Ovary (tissue), 7 donors: ENCODE measurements at regions not wholly inside any gene's neighbourhood (a gene's known extent, or its start where the extent isn't known, plus 50 kb on each side); places are given as distances from the start of the nearest gene placed in this dataset.

ENCODE experiments used
- DNase-seq, 5 donors: peaks; one replicate each; pipeline ENCODE4 v3.0.0-alpha.2; 2019 to 2020
- H3K27ac ChIP-seq, 2 donors: fragments of 200-600 bp; one replicate each; pipeline versions ENCODE4 v1.5.1 to v1.8.0; 2019 to 2022
- H3K27me3 ChIP-seq: fragments of 200-600 bp; one replicate; pipeline ENCODE4 v1.8.0; 2022
- H3K36me3 ChIP-seq: fragments of 200-600 bp; sonication (generic); one replicate; pipeline ENCODE4 v1.5.1; 2019
- H3K4me1 ChIP-seq: one replicate; pipeline ENCODE4 v1.8.1; 2013; ENCODE audit warnings: mild to moderate bottlenecking, moderate library complexity; ENCODE audit not compliant: insufficient read depth
- H3K4me3 ChIP-seq: fragments of 200-600 bp; sonication (generic); one replicate; pipeline ENCODE4 v1.5.1; 2017
- H3K9me3 ChIP-seq, 2 donors: fragments of 200-600 bp in 1 of 2; sonication (generic) in 1 of 2; one replicate each; pipeline versions ENCODE4 v1.5.1 to v1.8.1; 2013 to 2019; ENCODE audit warnings: mild to moderate bottlenecking in 1 of 2, moderate library complexity in 1 of 2
- EP300 ChIP-seq: sonication (generic); formaldehyde crosslinking; IDR thresholded peaks from one replicate; pipeline ENCODE4 v1.6.1; 2017; ENCODE audit warnings: antibody characterized with exemption
- POLR2A ChIP-seq: fragments of 450-650 bp; IDR thresholded peaks from one replicate; pipeline ENCODE4 v1.6.1; 2017; ENCODE audit warnings: antibody characterized with exemption, mild to moderate bottlenecking, moderate library complexity
- WGBS, 3 donors: extraction: QIAGEN DNeasy Blood & Tissue Kit in 1 of 3; methylation state at CpG; one replicate each; pipeline versions ENCODE4 v1.1.5 to v1.1.7; 2013 to 2017; 5-methylcytosine and 5-hydroxymethylcytosine counted together
- intact Hi-C, 4 donors: fragments of 100-400 bp; cut with DNase I; formaldehyde crosslinking; loops; one replicate each; pipeline versions ENCODE4 v1.11.0 to v1.15.1; 2022 to 2023
- TF ChIP-seq, protein P1 (sequence below), 3 donors: fragments of 450-650 bp in 2 of 3; fragments of 200-600 bp in 1 of 3; IDR thresholded peaks; one replicate each; pipeline versions ENCODE4 v1.5.1 to v1.8.0; 2016 to 2022; ENCODE audit warnings: antibody characterized with exemption in 3 of 3, mild to moderate bottlenecking in 1 of 3
- donor health status: DM: no; HTN: no; CAD: no; lungs with moderate emphysema.
- donor health status: DM: no; HTN: no; CAD: no.
- donor health status: Bipolar disorder and iron deficiency.
- donor health status: DM: no; HTN: no; CAD: no.
- donor health status: DM: yes; HTN: yes; CAD: no.

DNA sequence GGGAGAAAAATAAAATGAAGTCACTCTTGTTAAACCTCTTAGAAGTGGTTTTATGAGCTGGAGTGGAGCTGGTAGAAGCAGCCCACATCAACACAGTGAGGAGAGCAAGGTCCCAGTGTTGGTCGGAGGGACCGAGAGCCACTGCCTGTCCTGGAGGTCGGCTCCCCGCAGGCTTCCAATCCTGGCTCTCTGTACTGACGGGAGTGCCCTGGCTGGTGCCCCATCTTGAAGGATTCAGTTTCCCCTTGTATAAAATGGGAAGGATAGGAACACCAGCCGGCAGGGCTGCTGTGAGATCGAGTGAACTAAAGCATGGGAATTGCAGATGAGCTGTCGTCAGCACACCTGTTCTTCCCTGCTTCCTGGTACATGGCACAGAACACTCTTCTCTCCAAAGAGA is 104.3 kb upstream of the ID2 start:
- peaks cover 3% of the 10 kb centered on the region for H3K4me1 ChIP-seq
- TF ChIP-seq, protein P1, sequence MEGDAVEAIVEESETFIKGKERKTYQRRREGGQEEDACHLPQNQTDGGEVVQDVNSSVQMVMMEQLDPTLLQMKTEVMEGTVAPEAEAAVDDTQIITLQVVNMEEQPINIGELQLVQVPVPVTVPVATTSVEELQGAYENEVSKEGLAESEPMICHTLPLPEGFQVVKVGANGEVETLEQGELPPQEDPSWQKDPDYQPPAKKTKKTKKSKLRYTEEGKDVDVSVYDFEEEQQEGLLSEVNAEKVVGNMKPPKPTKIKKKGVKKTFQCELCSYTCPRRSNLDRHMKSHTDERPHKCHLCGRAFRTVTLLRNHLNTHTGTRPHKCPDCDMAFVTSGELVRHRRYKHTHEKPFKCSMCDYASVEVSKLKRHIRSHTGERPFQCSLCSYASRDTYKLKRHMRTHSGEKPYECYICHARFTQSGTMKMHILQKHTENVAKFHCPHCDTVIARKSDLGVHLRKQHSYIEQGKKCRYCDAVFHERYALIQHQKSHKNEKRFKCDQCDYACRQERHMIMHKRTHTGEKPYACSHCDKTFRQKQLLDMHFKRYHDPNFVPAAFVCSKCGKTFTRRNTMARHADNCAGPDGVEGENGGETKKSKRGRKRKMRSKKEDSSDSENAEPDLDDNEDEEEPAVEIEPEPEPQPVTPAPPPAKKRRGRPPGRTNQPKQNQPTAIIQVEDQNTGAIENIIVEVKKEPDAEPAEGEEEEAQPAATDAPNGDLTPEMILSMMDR (IDR thresholded peaks at IDR 0.05) = no peak
- TF ChIP-seq POLR2A (no peak), EP300 (no peak)
- peak in 1 of 5 donors; percentile 12 for DNase-seq
- no peak overlapping the region for H3K27ac ChIP-seq
- H3K27me3 ChIP-seq = no peaks in the 10 kb centered on the region
- no peaks in the 10 kb centered on the region for H3K36me3 ChIP-seq
- H3K4me3 ChIP-seq = no peak overlapping the region
- 90 to 95% (median 94%) methylated on average over 8 of the region's 8 CpGs for WGBS, 3 donors
- no peaks in the 10 kb centered on the region for H3K9me3 ChIP-seq
- intact Hi-C loops = no loop called here

DNA sequence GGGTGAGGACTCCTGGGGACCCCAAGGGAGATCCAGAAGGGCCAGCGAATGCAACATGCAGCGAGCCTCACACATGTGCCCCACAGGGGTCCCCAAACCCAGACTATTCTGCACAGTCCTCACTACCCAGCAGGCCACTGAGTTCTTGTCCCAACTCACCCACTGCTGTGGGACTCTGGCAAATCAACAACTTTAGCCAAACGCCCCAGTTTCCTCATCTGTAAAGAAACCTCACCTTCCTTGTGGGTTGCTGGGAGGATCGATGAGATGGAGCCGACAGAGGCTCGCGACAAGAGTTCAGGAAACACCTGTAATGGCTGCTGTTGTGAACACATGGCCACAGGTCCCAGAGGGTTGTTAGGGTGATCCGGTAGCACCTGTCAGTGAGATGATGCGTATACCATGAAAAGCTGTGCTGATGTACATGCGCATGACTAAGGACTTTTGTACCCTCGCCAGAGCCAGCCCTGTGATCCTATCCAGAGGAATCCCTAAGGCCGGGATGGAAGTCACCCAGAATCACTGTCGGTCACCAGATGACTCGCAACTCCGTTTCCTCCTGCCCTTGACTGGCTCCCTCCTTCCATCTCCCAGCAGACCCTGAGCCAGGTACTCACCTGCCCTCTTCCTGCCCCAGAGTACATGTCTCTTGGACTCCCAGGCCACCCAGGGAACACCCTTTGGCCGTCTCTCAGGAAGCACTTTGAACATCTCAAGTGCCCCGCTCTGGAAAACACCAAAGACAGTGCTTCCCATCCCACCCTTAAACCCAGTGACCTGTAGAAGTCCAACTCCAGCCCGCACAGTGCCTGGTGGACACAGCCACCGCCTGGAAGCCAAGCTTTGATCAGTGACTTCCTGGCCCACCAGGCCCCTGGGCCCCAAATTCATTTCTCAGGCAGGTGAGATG is 103.3 kb upstream of the ID2 start:
- intact Hi-C loops = no loop called here
- TF ChIP-seq POLR2A = no peak
- TF ChIP-seq, protein P1 (IDR thresholded peaks at IDR 0.05) = no peak
- no peak for TF ChIP-seq EP300
- peak in 1 of 5 donors; percentile 8 for DNase-seq

DNA sequence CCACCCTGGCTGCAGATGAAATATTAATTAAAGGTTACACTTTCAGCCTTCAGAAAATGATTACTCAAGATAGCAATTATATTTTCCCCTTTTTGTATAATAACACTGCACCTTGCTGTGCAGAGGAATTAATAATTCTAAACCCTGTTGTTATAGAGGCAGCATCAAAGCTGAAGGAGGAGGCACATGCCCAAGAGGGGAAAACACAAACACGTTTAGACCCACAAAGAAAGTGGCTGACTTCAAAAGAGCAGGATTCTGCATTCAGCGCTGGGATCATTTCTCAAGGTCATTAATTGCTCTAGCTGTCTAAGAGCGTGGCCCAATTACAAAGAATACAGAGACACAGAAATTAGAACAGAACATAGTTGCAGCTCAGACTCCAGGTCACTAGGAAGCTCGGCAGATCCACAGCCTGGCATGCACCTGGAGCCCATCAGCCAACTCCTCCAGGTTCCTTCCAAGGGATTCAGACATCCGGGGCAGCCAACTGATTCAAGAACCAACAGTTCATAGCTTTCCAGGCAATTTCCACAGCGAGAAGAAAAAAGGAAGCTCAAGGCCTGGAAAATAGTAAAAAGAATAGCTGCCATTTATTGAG is 102.3 kb upstream of the ID2 start:
- intact Hi-C loops = no loop called here
- Histone ChIP-seq H3K9me3 (no peaks in the 10 kb centered on the region), H3K36me3 (no peaks in the 10 kb centered on the region), H3K27ac (no peak overlapping the region), H3K4me3 (no peak overlapping the region), H3K4me1 (peaks cover 3% of the 10 kb centered on the region), H3K27me3 (no peaks in the 10 kb centered on the region)
- WGBS, 3 donors = 41 to 56% (median 49%) methylated on average over 6 of the region's 6 CpGs
- TF ChIP-seq, protein P1 (IDR thresholded peaks at IDR 0.05) = no peak
- peak in 1 of 5 donors; percentile 11 for DNase-seq

More for the DNA sequence above, 103.3 kb upstream of the ID2 start:
- Histone ChIP-seq H3K9me3 (no peaks in the 10 kb centered on the region), H3K4me3 (no peak overlapping the region), H3K36me3 (no peaks in the 10 kb centered on the region), H3K27me3 (no peaks in the 10 kb centered on the region), H3K4me1 (peaks cover 3% of the 10 kb centered on the region), H3K27ac (no peak overlapping the region)
- WGBS, 3 donors = 96 to 97% (median 96%) methylated on average over 19 of the region's 19 CpGs

DNA sequence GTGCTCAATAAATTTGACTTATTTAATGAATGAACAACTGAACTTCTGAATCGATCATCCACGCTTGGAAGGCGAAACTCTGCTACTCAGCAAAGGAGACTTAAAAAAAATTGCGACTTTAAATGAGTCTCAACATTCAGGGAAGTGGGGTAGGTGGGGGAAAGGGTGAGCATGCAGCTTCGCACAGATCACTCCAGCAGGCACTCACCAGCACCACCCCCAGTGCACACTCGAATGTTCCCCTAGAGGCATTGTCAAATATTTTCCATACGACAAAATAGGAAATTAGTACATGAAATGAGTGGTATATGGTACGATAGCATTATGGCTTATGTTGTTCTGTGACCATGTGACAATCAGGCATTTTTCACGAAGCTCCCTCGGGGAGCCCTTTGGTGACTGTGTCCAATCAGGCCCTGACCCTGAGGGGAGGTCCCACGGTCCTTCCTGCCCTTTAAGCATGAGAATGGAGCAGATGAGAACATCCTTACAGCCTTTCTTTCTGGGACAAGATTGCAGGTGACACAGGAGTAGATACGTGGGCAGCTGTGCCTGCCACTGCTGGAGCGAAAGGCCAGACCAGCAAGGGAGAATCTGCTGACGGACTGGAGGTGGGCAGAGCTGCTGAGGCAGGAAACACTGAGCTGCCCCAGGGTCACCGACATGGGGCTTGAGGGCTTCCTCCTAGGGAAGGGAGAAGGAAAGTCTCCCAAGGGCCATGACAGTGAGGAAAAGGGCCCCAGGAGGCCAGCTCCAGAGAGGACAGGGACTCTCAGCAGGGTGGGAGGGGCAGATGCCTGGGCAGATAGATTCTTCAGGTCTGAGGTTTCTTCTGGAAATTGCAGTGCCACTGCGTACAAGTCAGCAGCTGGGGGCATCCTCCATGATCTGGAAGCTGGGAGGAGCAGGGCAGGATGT is 101.3 kb upstream of the ID2 start:
- intact Hi-C loops = no loop called here
- Histone ChIP-seq H3K36me3 (no peaks in the 10 kb centered on the region), H3K27ac (no peak overlapping the region), H3K9me3 (no peaks in the 10 kb centered on the region), H3K27me3 (no peaks in the 10 kb centered on the region), H3K4me3 (no peak overlapping the region), H3K4me1 (peaks cover 3% of the 10 kb centered on the region)
- DNase-seq = no peak
- WGBS, 3 donors = 89 to 92% (median 92%) methylated on average over 16 of the region's 16 CpGs
- no peak for TF ChIP-seq EP300
- TF ChIP-seq, protein P1 (IDR thresholded peaks at IDR 0.05) = no peak
- TF ChIP-seq POLR2A = no peak
